ENCODE measurements at regions not wholly inside any gene's neighbourhood (a gene's known extent, or its start where the extent isn't known, plus 50 kb on each side); places are given as distances from the start of the nearest gene placed in this dataset.

GRCh38 chr5:135276151-135276550 lies 122.9 kb downstream of the MACROH2A1 start:
- TF ChIP-seq, protein P1, sequence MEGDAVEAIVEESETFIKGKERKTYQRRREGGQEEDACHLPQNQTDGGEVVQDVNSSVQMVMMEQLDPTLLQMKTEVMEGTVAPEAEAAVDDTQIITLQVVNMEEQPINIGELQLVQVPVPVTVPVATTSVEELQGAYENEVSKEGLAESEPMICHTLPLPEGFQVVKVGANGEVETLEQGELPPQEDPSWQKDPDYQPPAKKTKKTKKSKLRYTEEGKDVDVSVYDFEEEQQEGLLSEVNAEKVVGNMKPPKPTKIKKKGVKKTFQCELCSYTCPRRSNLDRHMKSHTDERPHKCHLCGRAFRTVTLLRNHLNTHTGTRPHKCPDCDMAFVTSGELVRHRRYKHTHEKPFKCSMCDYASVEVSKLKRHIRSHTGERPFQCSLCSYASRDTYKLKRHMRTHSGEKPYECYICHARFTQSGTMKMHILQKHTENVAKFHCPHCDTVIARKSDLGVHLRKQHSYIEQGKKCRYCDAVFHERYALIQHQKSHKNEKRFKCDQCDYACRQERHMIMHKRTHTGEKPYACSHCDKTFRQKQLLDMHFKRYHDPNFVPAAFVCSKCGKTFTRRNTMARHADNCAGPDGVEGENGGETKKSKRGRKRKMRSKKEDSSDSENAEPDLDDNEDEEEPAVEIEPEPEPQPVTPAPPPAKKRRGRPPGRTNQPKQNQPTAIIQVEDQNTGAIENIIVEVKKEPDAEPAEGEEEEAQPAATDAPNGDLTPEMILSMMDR (IDR thresholded peaks at IDR 0.05; ENCODE audit: borderline replicate concordance, extremely low read depth, low read length, poor library complexity, severe bottlenecking), result no peak
- no peak for TF ChIP-seq EZH2 (IDR thresholded peaks at IDR 0.05; ENCODE audit: borderline replicate concordance, low read depth, low read length, severe bottlenecking)
